Lower leg skin (tissue), 4 donors: ENCODE measurements at regions not wholly inside any gene's neighbourhood (a gene's known extent, or its start where the extent isn't known, plus 50 kb on each side); places are given as distances from the start of the nearest gene placed in this dataset.
"Not testable (repeated sequence)": the region's sequence is repeated elsewhere in the genome, so short reads cannot be mapped to it uniquely, and the experiment has no call there.

Experiments used
- DNase-seq, 2 donors: peaks; one replicate each; pipeline ENCODE4 v3.0.0-alpha.2; 2019; ENCODE audit warnings: low spot score in 2 of 2
- H3K4me3 ChIP-seq: fragments of 200-600 bp; sonication (generic); 2 replicates; pipeline ENCODE4 v1.5.1; 2017; ENCODE audit warnings: mild to moderate bottlenecking, low read depth; ENCODE audit not compliant: poor library complexity, severe bottlenecking
- POLR2A ChIP-seq, 2 donors: fragments of 450-650 bp; IDR thresholded peaks; one replicate each; pipeline ENCODE4 v1.6.1; 2016 to 2017; ENCODE audit warnings: antibody characterized with exemption in 2 of 2, mild to moderate bottlenecking in 1 of 2, moderate library complexity in 1 of 2
- WGBS, 2 donors: methylation state at CpG; one replicate each; pipeline ENCODE4 v1.1.5; 2018; 5-methylcytosine and 5-hydroxymethylcytosine counted together
- intact Hi-C: fragments of 100-400 bp; cut with DNase I; formaldehyde crosslinking; loops from one replicate; pipeline ENCODE4 v1.15.0; 2023; ENCODE audit warnings: low total_unique reads
- TF ChIP-seq, protein P1 (sequence below), 3 donors: fragments of 450-650 bp; IDR thresholded peaks; one replicate each; pipeline ENCODE4 v1.5.1; 2016; ENCODE audit warnings: antibody characterized with exemption in 3 of 3, mild to moderate bottlenecking in 3 of 3, moderate library complexity in 2 of 3

DNA sequence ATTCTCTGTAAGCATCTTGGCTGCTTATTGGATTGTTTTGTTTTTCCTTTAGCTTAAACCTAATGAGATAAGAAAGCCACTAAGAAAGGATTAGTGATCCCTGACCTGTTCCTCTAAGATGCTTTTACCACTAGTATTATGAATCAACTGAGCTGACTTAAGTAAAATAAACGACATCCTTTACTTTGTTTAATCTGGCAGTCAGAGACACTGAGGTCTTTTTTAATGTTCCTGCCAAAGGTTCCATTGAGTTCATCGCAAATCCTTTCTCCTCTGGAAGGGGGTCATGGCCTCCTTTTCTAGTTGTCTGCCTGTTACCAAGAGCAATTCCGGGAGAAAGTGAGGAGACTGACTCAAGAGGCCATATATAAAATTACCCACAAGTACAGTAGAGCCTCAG, 1038.3 kb upstream of the SLIT2 start:
- DNase-seq = no peak
- 43 to 50% methylated on average over 3 of the region's 3 CpGs for WGBS, 2 donors
- intact Hi-C loops = no loop called here
- no peak for TF ChIP-seq POLR2A (IDR thresholded peaks at IDR 0.05)
- TF ChIP-seq, protein P1, sequence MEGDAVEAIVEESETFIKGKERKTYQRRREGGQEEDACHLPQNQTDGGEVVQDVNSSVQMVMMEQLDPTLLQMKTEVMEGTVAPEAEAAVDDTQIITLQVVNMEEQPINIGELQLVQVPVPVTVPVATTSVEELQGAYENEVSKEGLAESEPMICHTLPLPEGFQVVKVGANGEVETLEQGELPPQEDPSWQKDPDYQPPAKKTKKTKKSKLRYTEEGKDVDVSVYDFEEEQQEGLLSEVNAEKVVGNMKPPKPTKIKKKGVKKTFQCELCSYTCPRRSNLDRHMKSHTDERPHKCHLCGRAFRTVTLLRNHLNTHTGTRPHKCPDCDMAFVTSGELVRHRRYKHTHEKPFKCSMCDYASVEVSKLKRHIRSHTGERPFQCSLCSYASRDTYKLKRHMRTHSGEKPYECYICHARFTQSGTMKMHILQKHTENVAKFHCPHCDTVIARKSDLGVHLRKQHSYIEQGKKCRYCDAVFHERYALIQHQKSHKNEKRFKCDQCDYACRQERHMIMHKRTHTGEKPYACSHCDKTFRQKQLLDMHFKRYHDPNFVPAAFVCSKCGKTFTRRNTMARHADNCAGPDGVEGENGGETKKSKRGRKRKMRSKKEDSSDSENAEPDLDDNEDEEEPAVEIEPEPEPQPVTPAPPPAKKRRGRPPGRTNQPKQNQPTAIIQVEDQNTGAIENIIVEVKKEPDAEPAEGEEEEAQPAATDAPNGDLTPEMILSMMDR (IDR thresholded peaks at IDR 0.05) = no peak
- H3K4me3 ChIP-seq = no peak overlapping the region

DNA sequence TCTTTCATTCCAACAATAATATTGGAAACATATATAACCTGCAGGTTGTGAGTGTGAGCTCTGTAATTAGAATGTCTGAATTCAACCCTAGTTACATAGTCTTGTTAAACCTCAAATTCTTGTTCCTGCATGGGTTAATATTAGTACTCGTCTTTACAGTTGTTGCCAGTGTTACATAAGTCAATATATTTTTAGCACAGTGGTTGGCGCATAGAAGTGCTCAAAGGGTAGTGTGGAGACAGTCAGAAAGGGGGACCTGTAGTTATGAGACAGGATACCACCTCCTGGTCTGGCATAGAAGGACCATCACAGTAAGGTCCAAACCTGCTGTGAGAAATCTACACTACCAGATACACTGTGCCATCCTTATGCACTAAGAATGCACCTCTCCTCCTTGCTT, 1045.9 kb upstream of the SLIT2 start:
- intact Hi-C loops = no loop called here
- no peak for DNase-seq
- no peak overlapping the region for H3K4me3 ChIP-seq
- TF ChIP-seq, protein P1 (IDR thresholded peaks at IDR 0.05) = no peak
- TF ChIP-seq POLR2A (IDR thresholded peaks at IDR 0.05) = no peak
- 45 to 46% methylated on average over 2 of the region's 2 CpGs for WGBS, 2 donors

DNA sequence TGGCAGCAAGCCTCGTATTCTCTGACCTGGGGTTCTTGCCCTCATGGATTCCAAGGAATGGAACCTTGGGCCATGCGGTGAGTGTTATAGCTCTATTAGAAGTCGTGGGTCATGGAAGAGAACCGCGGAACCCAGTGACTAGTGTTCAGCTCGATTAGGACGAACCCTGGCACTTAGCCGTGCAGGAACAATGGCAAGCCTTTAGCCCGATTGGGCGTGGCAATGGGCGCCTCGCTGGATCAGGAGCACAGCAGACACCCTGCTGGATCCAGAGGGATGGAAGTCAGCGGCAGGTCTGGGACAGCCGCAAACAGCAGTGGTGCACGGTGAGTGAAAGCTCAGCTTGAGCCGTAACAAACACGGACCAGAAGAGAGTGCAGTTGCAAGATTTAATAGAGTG, 1053.9 kb upstream of the SLIT2 start:
- H3K4me3 ChIP-seq, intact Hi-C loops, DNase-seq: not testable (repeated sequence)
- 90 to 91% methylated on average over 17 of the region's 17 CpGs for WGBS, 2 donors

DNA sequence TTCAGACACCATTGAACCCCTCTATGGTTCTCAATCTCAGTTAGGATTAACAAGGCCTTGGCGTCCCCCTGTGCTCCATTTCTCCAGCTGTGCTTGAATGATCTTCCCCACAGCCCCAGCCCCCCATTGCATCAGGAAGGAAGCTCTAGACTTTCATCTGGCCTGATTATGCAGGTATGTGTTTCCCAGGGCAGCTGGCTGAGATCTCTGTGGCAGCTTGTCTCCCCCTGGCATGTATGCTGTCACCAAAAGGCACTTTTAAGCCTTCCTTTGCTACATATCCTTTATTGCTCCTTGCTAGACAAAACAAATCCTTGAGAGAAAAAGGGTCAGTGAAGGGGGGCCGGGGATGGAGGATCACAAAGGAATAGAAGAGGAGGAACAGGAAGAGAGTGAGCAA, 1056.0 kb upstream of the SLIT2 start:
- WGBS, 2 donors = 47 to 70% methylated on average over 2 of the region's 2 CpGs
- intact Hi-C loops = no loop called here
- TF ChIP-seq, protein P1 (IDR thresholded peaks at IDR 0.05) = no peak
- TF ChIP-seq POLR2A (IDR thresholded peaks at IDR 0.05) = no peak

DNA sequence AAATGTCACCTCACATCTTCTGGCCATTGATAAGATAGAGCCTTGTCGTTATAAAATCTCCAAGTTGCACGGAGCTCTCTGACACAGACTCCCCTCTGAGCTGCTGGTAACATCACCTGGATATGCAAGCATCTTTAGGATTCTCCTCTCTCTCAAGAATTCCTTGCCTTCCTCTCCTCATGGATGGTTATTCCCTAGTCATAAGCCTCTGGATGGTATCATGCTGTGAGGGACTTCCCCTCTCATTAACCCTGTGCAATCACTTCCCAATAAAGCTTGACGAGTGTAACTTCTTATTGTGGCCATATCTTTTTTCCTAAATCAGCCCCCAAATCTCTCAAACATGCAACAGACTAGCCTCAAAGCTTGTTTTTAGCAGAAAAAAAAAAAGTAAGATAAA, 1057.0 kb upstream of the SLIT2 start:
- H3K4me3 ChIP-seq = no peak overlapping the region
- no peak for DNase-seq
- TF ChIP-seq, protein P1 (IDR thresholded peaks at IDR 0.05) = no peak
- no peak for TF ChIP-seq POLR2A (IDR thresholded peaks at IDR 0.05)
- 72 to 76% methylated on average over 3 of the region's 3 CpGs for WGBS, 2 donors
- intact Hi-C loops = no loop called here

More for the DNA sequence above, 1056.0 kb upstream of the SLIT2 start:
- no peak overlapping the region for H3K4me3 ChIP-seq
- no peak for DNase-seq

DNA sequence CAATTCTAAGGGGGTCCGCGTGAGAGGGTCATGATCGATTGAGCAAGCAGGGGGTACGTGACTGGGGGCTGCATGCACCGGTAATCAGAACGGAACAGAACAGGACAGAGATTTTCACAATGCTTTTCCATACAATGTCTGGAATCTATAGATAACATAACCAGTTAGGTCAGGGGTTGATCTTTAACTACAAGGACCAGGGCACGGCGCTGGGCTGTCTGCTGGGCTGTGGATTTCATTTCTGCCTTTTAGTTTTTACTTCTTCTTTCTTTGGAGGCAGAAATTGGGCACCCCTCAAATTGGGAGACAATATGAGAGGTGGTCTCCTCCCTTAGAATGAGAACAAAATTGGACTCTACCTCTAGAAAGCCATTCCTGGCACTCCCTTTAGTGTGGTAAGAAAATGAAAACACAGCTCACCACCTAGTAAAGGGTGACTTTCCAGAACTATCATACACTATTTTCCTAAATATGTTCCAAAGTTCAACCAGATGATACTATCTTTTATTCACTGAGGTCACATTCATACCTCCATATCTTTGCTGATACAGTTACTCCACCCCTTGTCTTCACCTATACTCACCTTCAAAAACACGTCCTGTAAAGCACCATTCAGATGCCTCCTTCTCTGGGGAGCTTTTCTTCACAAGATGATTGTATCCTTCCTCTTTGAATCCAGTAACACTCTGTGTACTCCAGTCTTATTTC, 1058.3 kb upstream of the SLIT2 start:
- no peak overlapping the region for H3K4me3 ChIP-seq
- intact Hi-C loops = no loop called here
- no peak for DNase-seq
- no peak for TF ChIP-seq POLR2A (IDR thresholded peaks at IDR 0.05)
- TF ChIP-seq, protein P1 (IDR thresholded peaks at IDR 0.05) = no peak
- WGBS, 2 donors = 91 to 93% methylated on average over 9 of the region's 9 CpGs
